ENCODE measurements at regions not wholly inside any gene's neighbourhood (a gene's known extent, or its start where the extent isn't known, plus 50 kb on each side); places are given as distances from the start of the nearest gene placed in this dataset.

GRCh38 chr2:188919824-188920223, 54.3 kb upstream of the COL3A1 start:
- DNase-seq (ENCODE audit: low spot score): no peak
- TF ChIP-seq CTCF (conservative IDR thresholded peaks at IDR 0.05; ENCODE audit: low read depth, low read length) (no peak), EZH2 (IDR thresholded peaks at IDR 0.05; ENCODE audit: borderline replicate concordance, low read depth, low read length, poor library complexity, severe bottlenecking) (no peak)
- H3K36me3 ChIP-seq (ENCODE audit: insufficient read depth, low read length, poor library complexity, severe bottlenecking): no peaks in the 10 kb centered on the region
- ChIA-PET POLR2A (ENCODE audit: low non-redundant PET) (no interaction called here), CTCF (no interaction called here)
- no peak overlapping the region for H3K4me3 ChIP-seq (ENCODE audit: low read depth, low read length, poor library complexity, severe bottlenecking)
- no TSS peak for BruUV-seq (replicated peaks)
- intact Hi-C loops (cut with micrococcal nuclease; ENCODE audit: unreplicated experiment): no loop called here
- H3K9me3 ChIP-seq (ENCODE audit: low read depth, low read length, poor library complexity, severe bottlenecking): no peaks in the 10 kb centered on the region
- no peaks in the 10 kb centered on the region for H3K27me3 ChIP-seq (replicated peaks; ENCODE audit: insufficient read depth, low read depth, low read length, poor library complexity)
- no peaks in the 10 kb centered on the region for H3K4me1 ChIP-seq (ENCODE audit: insufficient read depth, low read length, poor library complexity, severe bottlenecking)
- H3K27ac ChIP-seq (ENCODE audit: low read depth, low read length, poor library complexity, severe bottlenecking): no peak overlapping the region

- no peaks in the 10 kb centered on the region for H3K9me3 ChIP-seq (ENCODE audit: low read depth, low read length, poor library complexity, severe bottlenecking)
- H3K27ac ChIP-seq (ENCODE audit: low read depth, low read length, poor library complexity, severe bottlenecking): no peak overlapping the region
- intact Hi-C loops (cut with micrococcal nuclease; ENCODE audit: unreplicated experiment): no loop called here
- no peaks in the 10 kb centered on the region for H3K27me3 ChIP-seq (replicated peaks; ENCODE audit: insufficient read depth, low read depth, low read length, poor library complexity)
- no TSS peak for BruUV-seq (replicated peaks)
- no peaks in the 10 kb centered on the region for H3K4me1 ChIP-seq (ENCODE audit: insufficient read depth, low read length, poor library complexity, severe bottlenecking)
- H3K4me3 ChIP-seq (ENCODE audit: low read depth, low read length, poor library complexity, severe bottlenecking): no peak overlapping the region
- no peaks in the 10 kb centered on the region for H3K36me3 ChIP-seq (ENCODE audit: insufficient read depth, low read length, poor library complexity, severe bottlenecking)
- no peak for TF ChIP-seq CTCF (conservative IDR thresholded peaks at IDR 0.05; ENCODE audit: low read depth, low read length)
- no peak for TF ChIP-seq EZH2 (IDR thresholded peaks at IDR 0.05; ENCODE audit: borderline replicate concordance, low read depth, low read length, poor library complexity, severe bottlenecking)
- ChIA-PET POLR2A (ENCODE audit: low non-redundant PET) (no interaction called here), CTCF (no interaction called here)
- no peak for DNase-seq (ENCODE audit: low spot score)
Observed at GRCh38 chr2:188922191-188922590, 52.0 kb upstream of the COL3A1 start.

All from A673 (cell line).